Heart left ventricle (tissue), 13 donors: ENCODE measurements at regions not wholly inside any gene's neighbourhood (a gene's known extent, or its start where the extent isn't known, plus 50 kb on each side); places are given as distances from the start of the nearest gene placed in this dataset.
"Not testable (repeated sequence)": the region's sequence is repeated elsewhere in the genome, so short reads cannot be mapped to it uniquely, and the experiment has no call there.

Experiments
- POLR2A ChIP-seq, 2 donors: fragments of 450-650 bp; IDR thresholded peaks; one replicate each; pipeline ENCODE4 v1.6.1; 2017; ENCODE audit warnings: antibody characterized with exemption in 2 of 2, mild to moderate bottlenecking in 2 of 2, moderate library complexity in 2 of 2
- TF ChIP-seq, protein P1 (sequence below), 12 donors: fragments of 200-600 bp; sonication (generic) in 4 of 12; IDR thresholded peaks; one replicate each; pipeline versions ENCODE4 v1.5.0 to v1.8.0; 2018 to 2022; ENCODE audit warnings: antibody characterized with exemption in 12 of 12, mild to moderate bottlenecking in 5 of 12
- donor health status: ischemic (EF 13 %, LVEDD 7.1; RV severe dilation, severe dysfunction).
- donor health status: DM: no; HTN: yes; CAD: no.
- donor health status: DM: no; HTN: no; CAD: no.
- donor health status: ischemic (EF 25% LVEDD 6.9; RV normal size, moderate dysfunction).
- donor health status: ischemic (EF 25% LVEDD 5.7; RV mildly dilated, moderate dysfunction).
- donor health status: ischemic (EF 35%, LVEDD 5.7; RV mildly dilated, moderate dysfunction).
- donor health status: nonischemic (EF 11% LVEDD 7.7; RV severe dilation, severe dysfunction).
- donor health status: DM: yes; HTN: yes; CAD: no.
- donor health status: PGD.
- donor health status: ischemic (EF 29% LVEDD 5.4; RV normal size, mild dysfunction).
- donor health status: nonischemic (EF 23%, LVEDD 6.1; RV moderate dilation, normal function).

DNA sequence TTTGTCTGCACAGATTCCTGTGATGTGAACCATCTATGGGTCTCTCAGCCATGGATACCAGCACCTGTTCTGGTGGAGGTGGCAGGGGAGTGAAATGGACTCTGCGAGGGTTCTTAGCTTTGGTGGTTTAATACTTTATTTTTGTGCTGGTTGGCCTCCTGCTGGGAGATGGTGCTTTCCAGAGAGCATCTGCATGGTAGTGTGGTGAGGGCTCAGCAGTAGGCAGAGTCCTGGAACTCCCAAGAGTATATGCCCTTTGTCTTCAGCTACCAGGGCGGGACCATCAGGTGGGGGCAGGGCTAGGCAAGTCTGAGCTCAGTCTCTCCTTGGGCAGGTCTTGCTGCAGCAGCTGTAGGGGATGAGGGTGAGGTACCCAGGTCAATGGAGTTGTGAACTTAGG, 97.5 kb upstream of the TRIM2 start:
- TF ChIP-seq, protein P1, sequence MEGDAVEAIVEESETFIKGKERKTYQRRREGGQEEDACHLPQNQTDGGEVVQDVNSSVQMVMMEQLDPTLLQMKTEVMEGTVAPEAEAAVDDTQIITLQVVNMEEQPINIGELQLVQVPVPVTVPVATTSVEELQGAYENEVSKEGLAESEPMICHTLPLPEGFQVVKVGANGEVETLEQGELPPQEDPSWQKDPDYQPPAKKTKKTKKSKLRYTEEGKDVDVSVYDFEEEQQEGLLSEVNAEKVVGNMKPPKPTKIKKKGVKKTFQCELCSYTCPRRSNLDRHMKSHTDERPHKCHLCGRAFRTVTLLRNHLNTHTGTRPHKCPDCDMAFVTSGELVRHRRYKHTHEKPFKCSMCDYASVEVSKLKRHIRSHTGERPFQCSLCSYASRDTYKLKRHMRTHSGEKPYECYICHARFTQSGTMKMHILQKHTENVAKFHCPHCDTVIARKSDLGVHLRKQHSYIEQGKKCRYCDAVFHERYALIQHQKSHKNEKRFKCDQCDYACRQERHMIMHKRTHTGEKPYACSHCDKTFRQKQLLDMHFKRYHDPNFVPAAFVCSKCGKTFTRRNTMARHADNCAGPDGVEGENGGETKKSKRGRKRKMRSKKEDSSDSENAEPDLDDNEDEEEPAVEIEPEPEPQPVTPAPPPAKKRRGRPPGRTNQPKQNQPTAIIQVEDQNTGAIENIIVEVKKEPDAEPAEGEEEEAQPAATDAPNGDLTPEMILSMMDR (IDR thresholded peaks at IDR 0.05), result not testable (repeated sequence)
- not testable (repeated sequence) for TF ChIP-seq POLR2A (IDR thresholded peaks at IDR 0.05)
